OCI-LY1 (cell line): ENCODE measurements at regions not wholly inside any gene's neighbourhood (a gene's known extent, or its start where the extent isn't known, plus 50 kb on each side); places are given as distances from the start of the nearest gene placed in this dataset.

Experiments used
- EZH2 ChIP-seq: fragments of 200-600 bp; sonication (generic), shearing (Covaris generic); IDR thresholded peaks from 2 replicates; pipeline ENCODE4 v1.8.0; 2017; ENCODE audit warnings: borderline replicate concordance, mixed run types, mild to moderate bottlenecking, antibody characterized with exemption, low read length, moderate library complexity, mixed read lengths
- TF ChIP-seq, protein P1 (sequence below): fragments of 200-600 bp; sonication (generic), shearing (Covaris generic); IDR thresholded peaks from 2 replicates; pipeline ENCODE4 v1.5.1; 2017; ENCODE audit warnings: mild to moderate bottlenecking, antibody characterized with exemption, low read length, moderate library complexity, mixed read lengths

- TF ChIP-seq, protein P1, sequence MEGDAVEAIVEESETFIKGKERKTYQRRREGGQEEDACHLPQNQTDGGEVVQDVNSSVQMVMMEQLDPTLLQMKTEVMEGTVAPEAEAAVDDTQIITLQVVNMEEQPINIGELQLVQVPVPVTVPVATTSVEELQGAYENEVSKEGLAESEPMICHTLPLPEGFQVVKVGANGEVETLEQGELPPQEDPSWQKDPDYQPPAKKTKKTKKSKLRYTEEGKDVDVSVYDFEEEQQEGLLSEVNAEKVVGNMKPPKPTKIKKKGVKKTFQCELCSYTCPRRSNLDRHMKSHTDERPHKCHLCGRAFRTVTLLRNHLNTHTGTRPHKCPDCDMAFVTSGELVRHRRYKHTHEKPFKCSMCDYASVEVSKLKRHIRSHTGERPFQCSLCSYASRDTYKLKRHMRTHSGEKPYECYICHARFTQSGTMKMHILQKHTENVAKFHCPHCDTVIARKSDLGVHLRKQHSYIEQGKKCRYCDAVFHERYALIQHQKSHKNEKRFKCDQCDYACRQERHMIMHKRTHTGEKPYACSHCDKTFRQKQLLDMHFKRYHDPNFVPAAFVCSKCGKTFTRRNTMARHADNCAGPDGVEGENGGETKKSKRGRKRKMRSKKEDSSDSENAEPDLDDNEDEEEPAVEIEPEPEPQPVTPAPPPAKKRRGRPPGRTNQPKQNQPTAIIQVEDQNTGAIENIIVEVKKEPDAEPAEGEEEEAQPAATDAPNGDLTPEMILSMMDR, result no peak
- TF ChIP-seq EZH2, result no peak
Observed at GRCh38 chr1:233843525-233844204, 60.8 kb upstream of the SLC35F3 start.
